ENCODE measurements at regions not wholly inside any gene's neighbourhood (a gene's known extent, or its start where the extent isn't known, plus 50 kb on each side); places are given as distances from the start of the nearest gene placed in this dataset.
"Not testable (repeated sequence)": the region's sequence is repeated elsewhere in the genome, so short reads cannot be mapped to it uniquely, and the experiment has no call there.

GRCh38 chr2:57490741-57491140 is 555.9 kb upstream of the VRK2 start:
- Histone ChIP-seq H3K79me2 (no peaks in the 10 kb centered on the region), H3K9me2 (replicated peaks; ENCODE audit: insufficient read depth) (no peaks in the 10 kb centered on the region), H3K27ac (no peak overlapping the region), H3K4me1 (ENCODE audit: insufficient read depth) (no peaks in the 10 kb centered on the region), H2AFZ (no peak overlapping the region), H3K36me3 (replicated peaks; ENCODE audit: insufficient read depth, low read depth) (no peaks in the 10 kb centered on the region), H4K20me1 (ENCODE audit: insufficient read depth, poor library complexity, severe bottlenecking) (no peaks in the 10 kb centered on the region), H3K4me2 (no peak overlapping the region), H3K4me3 (no peak overlapping the region), H3K27me3 (no peaks in the 10 kb centered on the region), H3K9me3 (ENCODE audit: low read depth) (no peaks in the 10 kb centered on the region)
- WGBS (ENCODE audit: low lambda C conversion rate, missing lambda C conversion rate) = 79% methylated on average over 1 of the region's 1 CpG
- no peak for DNase-seq (ENCODE audit: low spot score)
- TF ChIP-seq EZH2phosphoT487 (IDR thresholded peaks at IDR 0.05; ENCODE audit: low read depth, severe bottlenecking, unreplicated experiment) (no peak), CTCF (IDR thresholded peaks at IDR 0.05; ENCODE audit: poor library complexity) (no peak), EZH2 (IDR thresholded peaks at IDR 0.05; ENCODE audit: borderline replicate concordance) (no peak)

- no peaks in the 10 kb centered on the region for H3K36me3 ChIP-seq (replicated peaks; ENCODE audit: insufficient read depth, low read depth)
- H2AFZ ChIP-seq = no peak overlapping the region
- 75% methylated on average over 3 of the region's 3 CpGs for WGBS (ENCODE audit: low lambda C conversion rate, missing lambda C conversion rate)
- no peaks in the 10 kb centered on the region for H3K9me2 ChIP-seq (replicated peaks; ENCODE audit: insufficient read depth)
- H3K27me3 ChIP-seq = no peaks in the 10 kb centered on the region
- H3K4me3 ChIP-seq = no peak overlapping the region
- H3K9me3 ChIP-seq (ENCODE audit: low read depth) = no peaks in the 10 kb centered on the region
- H4K20me1 ChIP-seq (ENCODE audit: insufficient read depth, poor library complexity, severe bottlenecking) = no peaks in the 10 kb centered on the region
- TF ChIP-seq EZH2 (IDR thresholded peaks at IDR 0.05; ENCODE audit: borderline replicate concordance) (no peak), CTCF (IDR thresholded peaks at IDR 0.05; ENCODE audit: poor library complexity) (no peak), EZH2phosphoT487 (IDR thresholded peaks at IDR 0.05; ENCODE audit: low read depth, severe bottlenecking, unreplicated experiment) (no peak)
- H3K4me2 ChIP-seq = no peak overlapping the region
- no peaks in the 10 kb centered on the region for H3K4me1 ChIP-seq (ENCODE audit: insufficient read depth)
- no peak overlapping the region for H3K27ac ChIP-seq
- H3K79me2 ChIP-seq = no peaks in the 10 kb centered on the region
- DNase-seq (ENCODE audit: low spot score) = no peak
These were observed 555.4 kb upstream of the VRK2 start for GRCh38 chr2:57491213-57491612.

- H3K27ac ChIP-seq; H4K20me1 ChIP-seq (ENCODE audit: insufficient read depth, poor library complexity, severe bottlenecking); DNase-seq (ENCODE audit: low spot score); H2AFZ ChIP-seq; H3K4me1 ChIP-seq (ENCODE audit: insufficient read depth); H3K4me3 ChIP-seq; H3K79me2 ChIP-seq; H3K9me3 ChIP-seq (ENCODE audit: low read depth); H3K36me3 ChIP-seq (replicated peaks; ENCODE audit: insufficient read depth, low read depth); H3K27me3 ChIP-seq; H3K4me2 ChIP-seq; H3K9me2 ChIP-seq (replicated peaks; ENCODE audit: insufficient read depth): not testable (repeated sequence)
- 94% methylated on average over 4 of the region's 4 CpGs for WGBS (ENCODE audit: low lambda C conversion rate, missing lambda C conversion rate)
These were observed 552.6 kb upstream of the VRK2 start for GRCh38 chr2:57493966-57494365.

- no peak overlapping the region for H3K4me3 ChIP-seq
- WGBS (ENCODE audit: low lambda C conversion rate, missing lambda C conversion rate) = 23% methylated on average over 3 of the region's 3 CpGs
- no peaks in the 10 kb centered on the region for H3K9me3 ChIP-seq (ENCODE audit: low read depth)
- peak; percentile 82 for DNase-seq (ENCODE audit: low spot score)
- peak overlapping the region; percentile 3 for H2AFZ ChIP-seq
- H3K4me1 ChIP-seq (ENCODE audit: insufficient read depth) = peaks cover 4% of the 10 kb centered on the region
- H3K27me3 ChIP-seq = no peaks in the 10 kb centered on the region
- no peaks in the 10 kb centered on the region for H3K9me2 ChIP-seq (replicated peaks; ENCODE audit: insufficient read depth)
- no peaks in the 10 kb centered on the region for H3K79me2 ChIP-seq
- peak; percentile 92 for TF ChIP-seq CTCF (IDR thresholded peaks at IDR 0.05; ENCODE audit: poor library complexity)
- TF ChIP-seq EZH2phosphoT487 (IDR thresholded peaks at IDR 0.05; ENCODE audit: low read depth, severe bottlenecking, unreplicated experiment) = no peak
- no peak overlapping the region for H3K27ac ChIP-seq
- H3K36me3 ChIP-seq (replicated peaks; ENCODE audit: insufficient read depth, low read depth) = no peaks in the 10 kb centered on the region
- no peak overlapping the region for H3K4me2 ChIP-seq
- H4K20me1 ChIP-seq (ENCODE audit: insufficient read depth, poor library complexity, severe bottlenecking) = no peaks in the 10 kb centered on the region
These were observed 549.0 kb upstream of the VRK2 start for GRCh38 chr2:57497489-57498096.

All from hepatocyte (in vitro differentiated cells).